HG03097 (cell line): ENCODE measurements at regions not wholly inside any gene's neighbourhood (a gene's known extent, or its start where the extent isn't known, plus 50 kb on each side); places are given as distances from the start of the nearest gene placed in this dataset.

Source experiments
- ATAC-seq: cut with Tn5 transposase; IDR thresholded peaks from one replicate; pipeline ENCODE4 v1.9.1; 2021; ENCODE audit not compliant: unreplicated experiment, low FRiP score

DNA sequence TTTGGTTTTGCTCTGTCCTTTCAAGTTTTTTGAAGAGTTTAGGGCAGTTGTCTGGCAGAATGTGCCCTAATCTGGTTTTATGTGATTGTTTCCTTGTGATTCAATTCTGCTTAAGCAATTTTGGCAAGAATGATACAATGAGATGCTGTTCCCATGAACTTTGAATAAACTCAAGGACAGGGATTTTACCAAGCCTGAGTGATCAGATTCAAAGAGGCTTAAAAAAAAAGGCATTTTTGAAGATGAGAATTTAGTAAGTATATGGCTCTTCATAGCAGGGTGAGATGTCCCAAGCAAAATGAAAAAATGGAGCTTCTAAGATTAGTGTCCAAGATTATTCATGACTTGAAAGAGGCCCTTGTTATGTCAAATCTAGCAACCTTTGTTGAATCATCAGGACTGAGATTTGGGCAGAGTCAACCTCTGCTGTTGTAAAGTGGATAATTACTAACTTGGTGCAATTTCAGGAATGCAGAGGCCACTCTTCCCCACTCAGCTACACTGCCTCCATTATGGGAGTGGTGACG lies 180.6 kb upstream of the NUDT4 start:
- ATAC-seq, result no peak

DNA sequence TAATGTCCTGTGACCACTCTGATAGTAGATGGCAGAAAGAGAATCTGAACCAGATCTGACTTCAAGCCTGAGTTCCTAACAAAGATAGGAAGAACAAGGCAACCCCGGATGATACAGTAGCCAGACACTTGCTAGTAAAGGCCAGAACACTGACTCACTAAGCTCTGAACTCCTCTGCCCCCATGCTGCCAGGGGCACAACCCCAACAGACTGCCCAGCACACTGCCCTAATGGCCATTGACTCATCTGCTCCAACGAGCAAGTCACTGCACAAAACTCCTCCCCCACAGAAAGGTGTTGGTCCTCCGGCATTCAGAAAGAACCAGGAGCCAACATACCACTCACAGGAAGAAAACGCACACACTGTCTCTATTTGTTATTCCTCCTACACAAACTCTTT lies 179.6 kb upstream of the NUDT4 start:
- ATAC-seq, result no peak

DNA sequence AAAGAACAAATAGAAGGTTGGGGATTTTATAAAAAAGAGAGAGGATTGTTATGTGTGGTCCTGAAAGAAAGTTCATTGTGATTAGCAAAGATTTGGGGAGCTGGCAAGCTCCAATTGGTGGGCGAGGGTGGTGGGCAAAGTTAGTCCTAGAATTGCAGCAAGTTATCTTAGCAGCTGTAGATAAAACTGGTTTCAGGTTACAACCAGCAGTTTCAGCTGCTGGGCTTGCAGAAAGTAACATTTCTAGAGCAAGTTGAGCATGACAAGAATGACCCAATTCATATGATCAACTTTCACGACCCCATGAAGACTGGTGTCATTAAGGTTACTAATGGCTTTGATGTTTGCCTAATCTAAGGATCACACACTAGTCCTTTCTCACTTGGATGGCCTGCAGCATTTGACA lies 177.9 kb upstream of the NUDT4 start:
- no peak for ATAC-seq

DNA sequence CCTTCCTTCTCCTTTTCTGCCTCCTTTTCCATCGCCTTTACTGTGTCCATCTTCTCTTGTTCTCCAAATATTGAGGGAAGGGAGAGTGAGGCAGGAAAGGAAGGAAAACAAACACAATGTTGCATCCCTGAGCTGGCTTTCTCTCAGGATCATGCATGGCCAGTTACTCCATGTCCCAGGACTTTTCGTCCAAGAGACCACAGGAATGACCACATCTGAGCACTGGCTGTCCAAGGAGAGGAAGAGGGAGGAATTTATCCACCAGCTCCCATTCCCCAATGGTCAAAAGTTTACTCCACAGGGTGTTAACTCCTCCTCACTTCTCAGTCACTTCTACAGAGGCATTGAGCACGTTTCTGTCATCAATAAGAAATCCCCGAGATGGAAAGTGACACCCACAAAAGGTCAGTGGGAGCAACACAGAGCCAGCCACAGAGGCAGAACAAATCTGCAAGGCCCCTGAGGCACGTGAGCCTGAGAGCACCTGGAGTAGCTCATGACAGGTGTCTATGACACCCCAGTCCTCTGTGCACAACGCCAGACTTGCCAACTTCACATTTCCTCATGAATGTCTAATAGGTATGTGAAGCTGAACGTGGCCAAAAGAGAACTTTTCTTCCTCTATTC lies 177.3 kb upstream of the NUDT4 start:
- no peak for ATAC-seq

DNA sequence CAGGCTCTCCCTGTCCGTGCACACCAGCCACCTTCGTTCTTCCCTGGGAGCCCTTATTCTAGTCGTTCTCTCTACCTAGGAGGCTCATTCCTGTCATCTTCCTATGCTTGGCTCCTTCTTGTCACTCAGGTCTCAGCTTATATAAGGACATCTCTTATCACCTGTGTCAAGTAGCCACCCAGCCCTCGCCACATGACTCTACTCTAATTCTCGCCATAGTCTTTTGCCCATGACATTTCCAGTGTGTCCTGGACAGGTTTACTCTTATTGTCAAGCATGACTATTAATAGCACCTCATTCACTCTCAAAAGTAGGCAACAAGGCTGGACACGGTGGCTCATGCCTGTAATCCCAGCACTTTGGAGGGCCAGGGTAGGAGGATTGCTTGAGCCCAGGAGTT lies 175.7 kb upstream of the NUDT4 start:
- no peak for ATAC-seq

DNA sequence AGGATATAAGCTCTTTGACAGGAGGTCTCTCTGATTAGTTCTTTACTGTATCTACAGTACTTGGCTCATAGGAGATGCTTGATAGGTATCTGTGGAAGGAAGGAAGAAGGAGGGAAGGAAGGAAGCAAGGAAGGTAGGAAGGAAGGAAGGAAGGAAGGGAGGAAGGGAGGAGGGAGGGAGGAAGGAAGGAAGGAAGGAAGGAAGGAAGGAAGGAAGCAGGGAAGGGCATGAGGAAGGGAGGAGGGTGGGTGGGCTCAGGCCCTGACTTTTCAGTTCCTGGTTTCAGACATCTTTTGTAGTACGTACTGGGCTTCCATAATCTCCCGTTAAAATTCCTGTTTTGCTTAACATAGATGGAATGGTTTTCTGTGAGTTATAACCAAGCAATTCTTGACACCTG lies 175.0 kb upstream of the NUDT4 start:
- no peak for ATAC-seq

DNA sequence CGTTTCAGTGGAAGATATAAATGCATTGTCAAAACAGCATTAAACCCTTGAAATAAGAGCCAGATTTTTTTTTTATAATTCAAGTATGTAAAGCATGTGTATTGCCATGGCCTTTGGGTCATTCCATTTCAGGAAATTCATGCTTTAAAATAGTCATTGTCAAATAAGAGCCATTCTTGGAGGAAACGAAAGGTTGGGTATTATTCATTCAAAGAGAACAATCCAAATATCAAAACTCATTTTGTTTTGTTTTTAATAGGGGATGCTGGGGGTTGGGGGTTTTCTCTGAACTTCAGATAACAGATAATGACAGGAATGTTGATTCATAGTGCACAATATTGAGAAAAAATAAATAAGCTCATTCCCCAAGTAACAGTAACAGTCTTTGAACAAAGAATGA lies 174.4 kb upstream of the NUDT4 start:
- ATAC-seq, result no peak

DNA sequence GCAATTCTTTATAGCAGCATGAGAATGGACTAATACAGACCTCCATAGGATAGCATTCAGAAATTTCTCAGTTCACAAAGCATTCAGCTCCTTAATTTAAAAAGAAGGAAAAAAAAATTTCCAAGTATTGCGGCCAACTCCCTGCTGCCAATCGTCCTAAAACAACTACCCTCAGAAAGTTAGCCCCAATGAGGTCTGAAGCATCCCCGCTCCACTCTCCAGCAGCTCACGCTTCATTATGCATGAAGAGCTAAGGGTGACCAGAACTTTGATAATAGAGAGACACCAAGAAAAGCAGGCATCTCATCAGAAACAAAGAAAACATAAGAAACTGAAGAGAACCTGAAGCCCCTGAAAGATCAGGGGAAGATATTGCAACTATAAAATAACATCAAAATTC lies 172.8 kb upstream of the NUDT4 start:
- no peak for ATAC-seq

DNA sequence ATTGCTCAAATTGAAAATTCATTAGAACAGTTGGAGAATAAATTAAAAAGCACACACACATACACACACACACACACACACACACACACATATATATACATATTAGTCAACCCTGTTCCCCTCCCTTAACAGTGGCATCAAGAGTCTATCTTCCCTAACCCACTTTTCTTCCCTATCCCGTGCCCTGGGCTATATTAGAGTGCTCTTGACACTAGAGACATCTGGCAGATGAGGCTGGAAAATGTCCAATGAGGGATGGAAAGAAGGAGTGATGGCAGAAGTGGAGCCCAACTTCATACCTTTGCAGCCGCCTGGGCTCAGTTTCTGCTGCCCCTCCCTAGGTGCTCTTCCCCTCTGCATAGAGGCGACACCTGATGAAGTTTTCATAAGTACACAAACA lies 172.4 kb upstream of the NUDT4 start:
- ATAC-seq, result no peak

DNA sequence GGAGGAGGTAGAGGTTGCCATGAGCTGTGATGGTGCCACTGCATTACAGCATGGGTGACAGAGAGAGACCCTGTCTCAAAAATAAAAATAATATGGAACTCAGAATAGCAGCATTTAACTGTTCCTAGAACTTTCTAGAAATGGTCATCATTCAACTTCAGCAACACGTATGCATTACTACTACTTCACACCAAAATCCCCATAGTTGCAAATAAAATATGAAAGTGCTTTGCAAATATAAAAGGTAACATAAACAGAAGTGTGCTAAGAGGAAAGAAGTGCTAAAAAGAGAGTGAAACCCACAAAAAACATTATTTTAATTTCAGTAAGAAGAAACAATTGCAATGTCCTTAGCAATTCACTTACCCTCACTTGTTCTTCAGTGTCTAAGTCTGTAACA lies 169.7 kb upstream of the NUDT4 start:
- ATAC-seq, result no peak

DNA sequence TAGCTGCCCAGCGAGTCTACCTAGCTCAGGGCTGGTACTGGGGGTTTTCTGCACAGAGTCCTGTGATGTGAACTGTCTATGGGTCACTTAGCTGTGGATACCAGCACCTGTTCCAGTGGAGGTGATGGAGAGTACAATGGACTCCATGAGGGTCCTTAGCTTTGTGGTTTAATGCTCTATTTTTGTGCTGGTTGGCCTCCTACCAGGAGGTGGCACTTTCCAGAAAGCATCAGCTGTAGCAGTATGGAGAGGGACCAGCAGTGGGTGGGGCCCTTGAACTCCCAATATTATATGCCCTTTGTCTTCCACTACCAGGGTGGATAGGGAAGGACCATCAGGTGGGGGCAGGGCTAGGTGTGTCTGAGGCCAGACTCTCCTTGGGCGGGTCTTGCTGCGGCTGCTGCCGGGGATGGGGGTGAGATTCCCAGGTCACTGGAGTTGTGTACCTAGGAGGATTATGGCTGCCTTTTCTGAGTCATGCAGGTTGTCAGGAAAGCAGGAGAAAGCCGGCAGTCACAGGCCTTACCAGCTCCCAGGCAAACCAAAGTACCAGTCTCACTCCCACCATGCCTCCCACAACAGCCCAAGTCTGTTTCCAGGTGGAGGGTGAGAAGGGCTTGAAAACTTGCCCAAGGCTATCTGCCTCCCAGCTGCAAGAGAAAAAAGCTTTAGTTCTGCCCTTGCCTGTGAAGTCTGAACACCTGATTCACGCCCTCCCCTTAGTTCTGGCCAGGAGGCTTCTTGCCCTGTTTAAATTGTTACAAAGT lies 163.0 kb upstream of the NUDT4 start:
- no peak for ATAC-seq

DNA sequence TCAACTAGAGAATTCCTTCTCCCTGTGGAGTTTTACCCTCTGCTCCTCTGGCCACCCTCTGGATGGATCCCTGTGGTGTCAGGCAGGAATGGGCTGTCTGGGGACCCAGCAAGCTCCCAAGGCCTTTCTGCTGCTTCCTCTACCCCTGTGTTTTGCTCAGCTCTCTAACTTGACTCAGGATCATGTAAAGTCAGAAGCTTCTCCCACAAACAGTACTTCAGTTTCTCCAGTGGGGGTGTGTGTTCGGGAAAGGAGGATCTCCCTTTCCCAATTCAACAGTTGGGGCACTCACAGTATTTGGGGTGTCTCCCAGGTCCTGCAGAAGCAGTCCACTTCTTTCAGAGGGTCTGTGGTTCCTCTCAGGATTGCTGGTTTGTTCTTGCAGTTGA lies 162.4 kb upstream of the NUDT4 start:
- no peak for ATAC-seq

DNA sequence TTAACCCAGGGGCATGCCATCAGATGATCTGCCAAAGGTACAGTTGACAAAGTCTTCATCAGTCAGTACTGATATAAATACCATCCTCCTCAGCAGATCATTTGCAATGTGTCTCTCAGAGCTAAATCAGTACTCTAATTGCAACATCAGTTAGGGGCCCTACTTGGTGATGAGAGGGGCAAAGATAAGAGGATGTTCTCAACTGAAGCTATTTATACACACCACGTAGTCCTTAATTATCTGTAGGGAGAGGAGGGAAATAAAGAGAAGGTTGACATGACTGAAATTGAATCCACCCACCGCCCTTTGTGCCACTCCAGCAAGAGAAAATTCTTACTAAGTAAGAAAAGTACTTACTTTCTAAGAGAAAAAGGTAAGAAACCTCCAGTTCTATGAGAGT lies 157.8 kb upstream of the NUDT4 start:
- ATAC-seq, result no peak

DNA sequence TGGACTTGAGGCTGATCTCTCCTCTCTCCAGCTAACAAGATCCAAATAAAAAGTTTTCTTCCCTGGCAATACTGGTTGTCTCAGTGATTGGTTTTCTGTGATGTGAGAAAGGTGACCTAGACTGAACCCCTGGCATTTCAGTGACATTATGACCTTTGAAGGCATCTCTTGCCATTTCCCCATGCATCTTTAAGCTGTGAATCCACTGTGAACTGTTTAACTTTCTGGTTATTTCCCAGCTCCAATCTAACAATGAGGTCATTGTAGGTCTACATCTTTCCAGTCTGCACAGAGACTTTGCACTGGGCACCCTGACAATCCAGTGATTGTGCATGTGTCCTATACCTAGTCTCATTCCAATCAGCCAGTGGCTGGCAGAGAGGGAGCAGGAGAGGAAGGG lies 155.9 kb upstream of the NUDT4 start:
- no peak for ATAC-seq

DNA sequence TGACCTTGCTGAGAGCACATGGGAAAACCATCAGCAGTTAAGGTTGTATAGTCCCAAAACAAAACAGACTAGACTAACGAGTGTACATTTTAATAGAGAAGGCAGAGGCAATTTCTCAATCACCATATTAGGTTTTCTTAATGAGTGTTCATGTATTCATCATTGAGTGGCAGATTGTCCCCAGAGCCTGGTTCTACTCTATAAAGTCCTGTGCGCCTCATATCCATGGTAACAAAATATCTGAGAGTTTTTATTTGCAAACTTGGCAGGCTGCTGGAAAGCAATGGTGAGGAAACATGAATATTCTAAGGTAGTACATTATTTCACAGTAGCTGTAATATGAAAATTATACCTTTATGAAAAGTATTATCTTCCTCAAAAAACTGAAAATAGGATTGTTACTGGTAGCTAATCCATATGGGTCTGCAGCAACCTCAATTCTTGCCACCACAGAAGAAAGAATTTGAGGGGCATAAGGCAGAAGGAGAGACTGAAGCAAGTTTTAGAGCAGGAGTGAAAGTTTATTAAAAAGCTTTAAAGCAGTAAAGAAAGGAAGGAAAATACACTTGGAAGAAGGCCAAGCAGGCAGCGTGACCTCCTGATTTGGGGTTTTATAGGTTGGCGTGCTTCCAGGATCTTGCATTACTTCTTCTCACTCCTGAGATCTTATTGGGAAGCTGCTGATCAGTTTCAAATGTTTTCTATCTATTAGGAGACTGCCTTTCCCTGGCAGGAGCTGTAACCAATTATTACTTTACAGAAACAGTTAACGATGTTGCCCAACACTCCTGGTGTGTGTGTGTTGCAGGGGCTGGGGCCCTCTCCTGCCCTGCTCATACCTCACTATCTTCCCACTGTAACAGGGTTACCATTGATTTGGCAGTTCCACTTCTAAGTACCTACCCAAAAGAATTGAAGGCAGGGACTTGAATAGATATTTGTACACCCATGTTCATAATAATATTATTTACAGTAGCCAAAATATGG lies 154.0 kb upstream of the NUDT4 start:
- ATAC-seq, result no peak

DNA sequence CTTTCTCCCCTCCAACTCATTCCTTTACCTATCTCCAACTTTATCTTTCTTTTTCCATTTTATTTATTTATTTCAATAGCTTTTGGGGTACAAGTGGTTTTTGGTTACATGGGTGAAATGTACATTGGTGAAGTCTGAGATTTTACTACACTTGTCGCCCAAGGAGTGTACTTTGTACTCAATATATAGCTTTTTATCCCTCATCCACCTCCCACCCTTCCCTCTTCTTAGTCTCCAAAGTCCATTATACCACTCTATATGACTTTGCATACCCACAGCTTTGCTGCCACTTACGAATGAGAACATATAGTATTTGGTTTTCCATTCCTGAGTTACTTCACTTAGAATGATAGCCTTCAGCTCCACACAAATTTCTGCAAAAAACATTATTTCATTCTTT lies 152.6 kb upstream of the NUDT4 start:
- no peak for ATAC-seq

DNA sequence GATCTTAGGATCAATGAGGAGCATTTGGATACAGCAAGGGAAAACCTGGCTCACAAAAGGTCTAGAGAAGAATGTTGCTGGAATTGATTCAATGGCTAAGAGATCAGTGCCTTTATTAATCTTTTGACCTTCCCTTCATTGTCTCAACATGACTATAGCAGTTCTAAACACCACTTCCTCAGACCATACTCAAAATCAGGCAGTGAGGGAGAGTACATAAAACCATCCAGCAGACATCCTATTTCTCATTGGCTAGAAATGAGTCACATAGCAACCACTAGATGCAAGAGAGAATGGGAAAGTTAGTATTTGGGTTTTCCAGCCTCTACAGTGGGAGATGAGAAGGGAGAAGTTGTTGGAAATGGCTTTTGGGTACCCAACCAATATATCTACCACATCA lies 151.4 kb upstream of the NUDT4 start:
- no peak for ATAC-seq

DNA sequence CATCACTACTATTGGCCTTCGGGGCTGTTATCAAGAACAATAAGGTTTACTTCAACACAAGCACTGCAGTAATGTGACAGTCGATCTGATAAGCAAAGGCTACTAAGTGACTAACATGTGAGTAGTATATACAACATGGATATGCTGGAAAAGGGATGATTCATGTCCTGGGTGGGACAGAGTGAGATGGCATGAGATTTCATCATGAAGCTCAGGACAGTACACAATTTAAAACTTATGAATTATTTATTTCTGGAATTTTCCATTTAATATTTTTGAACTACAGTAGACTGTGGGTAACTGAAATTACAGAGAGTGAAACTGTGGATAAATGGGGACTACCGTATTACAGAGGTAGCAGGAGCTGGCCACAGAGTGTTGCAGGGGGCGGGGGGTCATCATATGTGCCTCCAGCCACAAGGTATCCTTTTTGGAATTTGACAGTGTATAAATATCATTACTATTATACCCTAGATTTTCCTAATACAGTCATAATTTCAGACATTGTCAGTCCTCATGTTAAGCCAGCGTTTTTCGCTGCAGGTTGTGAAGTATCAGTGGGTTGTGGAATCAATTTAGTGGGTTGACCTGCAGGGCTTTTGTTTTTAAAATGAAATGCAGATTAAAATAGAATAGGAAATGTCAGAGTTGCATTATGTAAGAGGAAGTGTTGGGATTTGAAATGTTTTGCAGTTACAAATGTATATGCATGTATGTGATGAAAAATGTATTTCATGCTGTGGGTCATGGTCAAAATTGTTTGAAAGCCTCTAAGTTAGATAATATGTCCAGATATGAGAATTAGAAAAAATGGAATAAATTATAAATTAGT lies 148.0 kb upstream of the NUDT4 start:
- no peak for ATAC-seq

DNA sequence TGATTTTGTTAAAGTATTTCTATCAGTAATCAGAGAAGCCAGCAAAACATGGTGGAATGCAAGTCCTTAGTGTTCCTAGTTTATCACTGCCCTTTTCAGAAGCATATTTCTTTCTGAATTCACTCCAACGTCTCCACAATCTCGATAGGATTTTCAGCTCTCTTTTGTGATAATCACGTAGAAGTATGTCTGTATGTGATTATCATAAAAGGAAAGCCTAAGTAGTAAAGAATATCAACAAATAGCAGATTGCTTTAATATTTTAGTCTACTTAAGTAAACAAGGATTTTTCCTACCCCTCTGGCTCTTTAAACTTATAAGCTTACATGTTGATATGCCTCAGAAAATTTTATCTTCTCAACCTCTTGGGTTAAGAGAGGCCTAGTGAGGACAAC lies 147.4 kb upstream of the NUDT4 start:
- no peak for ATAC-seq

DNA sequence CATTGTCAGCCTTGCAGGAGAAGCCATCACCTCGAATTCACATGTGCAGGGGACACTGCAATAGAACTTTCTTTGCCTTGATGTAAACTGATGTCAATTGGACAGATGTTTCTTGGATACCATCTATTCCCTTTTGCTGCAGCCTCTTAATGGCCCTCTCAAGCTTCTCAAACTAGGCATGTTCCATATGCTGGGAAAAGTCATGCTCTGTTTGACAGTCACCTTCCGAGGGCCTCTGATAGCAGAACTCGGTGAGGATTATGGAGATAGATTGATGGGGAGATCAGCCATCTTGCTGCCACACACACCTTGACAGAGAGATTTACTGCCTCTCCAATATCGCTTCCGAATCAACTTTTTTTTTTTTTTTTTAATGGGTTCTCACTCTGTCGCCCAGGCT lies 145.8 kb upstream of the NUDT4 start:
- ATAC-seq, result no peak
